ENCODE measurements at regions not wholly inside any gene's neighbourhood (a gene's known extent, or its start where the extent isn't known, plus 50 kb on each side); places are given as distances from the start of the nearest gene placed in this dataset.

- Histone ChIP-seq H3F3A (replicated peaks; ENCODE audit: insufficient read depth) (no peaks in the 10 kb centered on the region), H3K4me3 (ENCODE audit: low read depth in 2 of 2, low read length in 1 of 2) (no peak overlapping the region), H4K20me1 (ENCODE audit: insufficient read depth) (no peaks in the 10 kb centered on the region), H3K27me3 (ENCODE audit: insufficient read depth) (no peaks in the 10 kb centered on the region), H3K9me3 (no peaks in the 10 kb centered on the region), H3K36me3 (replicated peaks in 1 of 2; ENCODE audit: control insufficient read depth in 1 of 2, insufficient read depth in 2 of 2, low read length in 1 of 2) (no peaks in the 10 kb centered on the region), H3K9ac (no peak overlapping the region), H3K9me2 (no peaks in the 10 kb centered on the region), H3K79me2 (ENCODE audit: insufficient read depth) (no peaks in the 10 kb centered on the region), H2AFZ (ENCODE audit: low read depth) (no peak overlapping the region), H3K4me2 (no peak overlapping the region), H3K4me1 (ENCODE audit: control insufficient read depth in 1 of 2, insufficient read depth in 2 of 2, low read depth in 1 of 2, low read length in 1 of 2) (no peaks in the 10 kb centered on the region), H3K27ac (ENCODE audit: low read depth in 2 of 2, low read length in 1 of 2) (no peak overlapping the region)
- TF ChIP-seq MEF2A (IDR thresholded peaks at IDR 0.05; ENCODE audit: borderline replicate concordance, low read depth) (no peak), PBX3 (IDR thresholded peaks at IDR 0.05) (no peak), EP300 (IDR thresholded peaks at IDR 0.05; ENCODE audit: borderline replicate concordance in 1 of 2, low read depth in 1 of 2, low read length in 1 of 2) (no peak), RCOR1 (IDR thresholded peaks at IDR 0.05; ENCODE audit: low read length) (no peak), TEAD4 (IDR thresholded peaks at IDR 0.05; ENCODE audit: borderline replicate concordance, insufficient read depth) (no peak), TCF12 (IDR thresholded peaks at IDR 0.05) (no peak), ELF1 (IDR thresholded peaks at IDR 0.05) (no peak), RAD21 (IDR thresholded peaks at IDR 0.05; ENCODE audit: low read length) (no peak)
- TF ChIP-seq, protein P1, sequence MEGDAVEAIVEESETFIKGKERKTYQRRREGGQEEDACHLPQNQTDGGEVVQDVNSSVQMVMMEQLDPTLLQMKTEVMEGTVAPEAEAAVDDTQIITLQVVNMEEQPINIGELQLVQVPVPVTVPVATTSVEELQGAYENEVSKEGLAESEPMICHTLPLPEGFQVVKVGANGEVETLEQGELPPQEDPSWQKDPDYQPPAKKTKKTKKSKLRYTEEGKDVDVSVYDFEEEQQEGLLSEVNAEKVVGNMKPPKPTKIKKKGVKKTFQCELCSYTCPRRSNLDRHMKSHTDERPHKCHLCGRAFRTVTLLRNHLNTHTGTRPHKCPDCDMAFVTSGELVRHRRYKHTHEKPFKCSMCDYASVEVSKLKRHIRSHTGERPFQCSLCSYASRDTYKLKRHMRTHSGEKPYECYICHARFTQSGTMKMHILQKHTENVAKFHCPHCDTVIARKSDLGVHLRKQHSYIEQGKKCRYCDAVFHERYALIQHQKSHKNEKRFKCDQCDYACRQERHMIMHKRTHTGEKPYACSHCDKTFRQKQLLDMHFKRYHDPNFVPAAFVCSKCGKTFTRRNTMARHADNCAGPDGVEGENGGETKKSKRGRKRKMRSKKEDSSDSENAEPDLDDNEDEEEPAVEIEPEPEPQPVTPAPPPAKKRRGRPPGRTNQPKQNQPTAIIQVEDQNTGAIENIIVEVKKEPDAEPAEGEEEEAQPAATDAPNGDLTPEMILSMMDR (IDR thresholded peaks at IDR 0.05) = no peak
- DNase-seq = no peak
- POLR2A ChIA-PET = no interaction called here
- CTCF ChIA-PET = no interaction called here
- 2% methylated on average over 2 of the region's 2 CpGs for WGBS (ENCODE audit: low lambda C conversion rate)
Observed at GRCh38 chr3:26106228-26106627, 316.3 kb downstream of the OXSM start.

DNA sequence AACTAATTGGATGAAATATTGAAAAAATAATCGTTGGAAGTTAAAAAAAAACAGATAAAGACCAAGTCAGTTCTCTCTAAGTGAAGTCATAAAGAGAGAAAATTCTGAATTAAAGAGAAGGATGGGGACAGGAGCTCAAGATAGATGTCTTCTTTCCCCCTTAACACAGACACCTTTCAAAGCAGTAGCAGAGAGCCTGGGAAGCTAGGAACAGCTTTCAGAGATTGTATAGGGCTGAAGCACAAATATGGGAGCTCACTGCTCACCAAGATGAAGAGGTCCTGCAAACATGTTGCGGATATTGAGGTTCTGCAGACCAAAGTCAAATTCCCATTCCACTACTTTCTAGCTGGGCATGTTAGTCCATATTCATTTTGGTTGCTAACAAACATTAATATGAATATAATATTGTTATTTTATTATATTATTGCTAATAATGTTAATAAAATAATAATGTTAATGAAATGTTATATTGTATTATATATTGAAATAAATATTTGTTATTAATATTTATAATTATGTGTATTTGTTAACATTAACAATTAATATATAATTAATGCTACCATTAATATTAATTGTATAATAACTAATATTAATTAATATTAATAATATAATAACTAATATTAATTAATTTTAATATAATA is 319.1 kb downstream of the OXSM start:
- DNase-seq = no peak
- Histone ChIP-seq H4K20me1 (ENCODE audit: insufficient read depth) (no peaks in the 10 kb centered on the region), H3K27ac (ENCODE audit: low read depth in 2 of 2, low read length in 1 of 2) (no peak overlapping the region), H2AFZ (ENCODE audit: low read depth) (no peak overlapping the region), H3K9ac (no peak overlapping the region), H3F3A (replicated peaks; ENCODE audit: insufficient read depth) (no peaks in the 10 kb centered on the region), H3K4me3 (ENCODE audit: low read depth in 2 of 2, low read length in 1 of 2) (no peak overlapping the region), H3K27me3 (ENCODE audit: insufficient read depth) (no peaks in the 10 kb centered on the region), H3K9me3 (no peaks in the 10 kb centered on the region), H3K9me2 (no peaks in the 10 kb centered on the region), H3K4me2 (no peak overlapping the region), H3K36me3 (replicated peaks in 1 of 2; ENCODE audit: control insufficient read depth in 1 of 2, insufficient read depth in 2 of 2, low read length in 1 of 2) (no peaks in the 10 kb centered on the region), H3K4me1 (ENCODE audit: control insufficient read depth in 1 of 2, insufficient read depth in 2 of 2, low read depth in 1 of 2, low read length in 1 of 2) (no peaks in the 10 kb centered on the region), H3K79me2 (ENCODE audit: insufficient read depth) (no peaks in the 10 kb centered on the region)
- ChIA-PET CTCF (no interaction called here), POLR2A (no interaction called here)
- 19% methylated on average over 2 of the region's 2 CpGs for WGBS (ENCODE audit: low lambda C conversion rate)
- TF ChIP-seq JUND (IDR thresholded peaks at IDR 0.05) (no peak), MXI1 (IDR thresholded peaks at IDR 0.05; ENCODE audit: low read depth, low read length) (no peak), IRF3 (IDR thresholded peaks at IDR 0.05; ENCODE audit: low read depth, low read length) (no peak), EP300 (IDR thresholded peaks at IDR 0.05; ENCODE audit: borderline replicate concordance in 1 of 2, low read depth in 1 of 2, low read length in 1 of 2) (no peak), NFIC (IDR thresholded peaks at IDR 0.05; ENCODE audit: borderline replicate concordance) (no peak), FOXJ3 (CRISPR knock-in tag; IDR thresholded peaks at IDR 0.05) (no peak), GATA2 (CRISPR knock-in tag; IDR thresholded peaks at IDR 0.05) (no peak), PBX3 (IDR thresholded peaks at IDR 0.05) (no peak), TAF1 (IDR thresholded peaks at IDR 0.05; ENCODE audit: borderline replicate concordance, low read depth, low read length) (no peak), NRF1 (IDR thresholded peaks at IDR 0.05; ENCODE audit: low read depth, low read length) (no peak), FOSL2 (IDR thresholded peaks at IDR 0.05; ENCODE audit: borderline replicate concordance, low read depth) (no peak), SIN3A (IDR thresholded peaks at IDR 0.05; ENCODE audit: borderline replicate concordance, low read depth, low read length) (no peak)
- TF ChIP-seq, protein P1 (IDR thresholded peaks at IDR 0.05) = no peak
- TF ChIP-seq, protein P2, sequence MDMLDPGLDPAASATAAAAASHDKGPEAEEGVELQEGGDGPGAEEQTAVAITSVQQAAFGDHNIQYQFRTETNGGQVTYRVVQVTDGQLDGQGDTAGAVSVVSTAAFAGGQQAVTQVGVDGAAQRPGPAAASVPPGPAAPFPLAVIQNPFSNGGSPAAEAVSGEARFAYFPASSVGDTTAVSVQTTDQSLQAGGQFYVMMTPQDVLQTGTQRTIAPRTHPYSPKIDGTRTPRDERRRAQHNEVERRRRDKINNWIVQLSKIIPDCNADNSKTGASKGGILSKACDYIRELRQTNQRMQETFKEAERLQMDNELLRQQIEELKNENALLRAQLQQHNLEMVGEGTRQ (IDR thresholded peaks at IDR 0.05; ENCODE audit: borderline replicate concordance, low read depth, low read length) = no peak

All from SK-N-SH (cell line).